SHP77 (cell line): ENCODE measurements at regions not wholly inside any gene's neighbourhood (a gene's known extent, or its start where the extent isn't known, plus 50 kb on each side); places are given as distances from the start of the nearest gene placed in this dataset.

Experiments used
- DNase-seq, 2 experiments: peaks; one replicate each; lab custom pipeline; 2025; lab: John Stamatoyannopoulos, UW

DNA sequence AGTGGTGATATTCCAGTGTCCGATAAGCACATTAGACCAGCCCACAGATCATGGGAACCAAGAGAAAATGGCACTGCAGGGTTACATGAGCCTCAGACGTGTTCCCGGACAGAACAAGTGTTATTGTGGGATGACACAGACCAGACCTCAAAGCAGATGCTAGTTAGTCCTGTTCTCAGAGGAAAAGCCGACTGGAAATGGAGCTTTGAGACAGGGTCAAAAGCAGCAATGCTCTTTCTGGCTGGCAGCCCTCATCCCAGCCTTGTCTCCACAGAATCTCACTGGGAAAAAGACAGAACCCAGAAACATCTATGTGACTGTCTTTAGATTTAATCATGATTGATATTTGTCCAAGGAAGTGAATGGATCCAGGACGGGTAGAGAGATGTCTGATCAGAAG lies 506.8 kb downstream of the INSC start:
- no peak for DNase-seq

DNA sequence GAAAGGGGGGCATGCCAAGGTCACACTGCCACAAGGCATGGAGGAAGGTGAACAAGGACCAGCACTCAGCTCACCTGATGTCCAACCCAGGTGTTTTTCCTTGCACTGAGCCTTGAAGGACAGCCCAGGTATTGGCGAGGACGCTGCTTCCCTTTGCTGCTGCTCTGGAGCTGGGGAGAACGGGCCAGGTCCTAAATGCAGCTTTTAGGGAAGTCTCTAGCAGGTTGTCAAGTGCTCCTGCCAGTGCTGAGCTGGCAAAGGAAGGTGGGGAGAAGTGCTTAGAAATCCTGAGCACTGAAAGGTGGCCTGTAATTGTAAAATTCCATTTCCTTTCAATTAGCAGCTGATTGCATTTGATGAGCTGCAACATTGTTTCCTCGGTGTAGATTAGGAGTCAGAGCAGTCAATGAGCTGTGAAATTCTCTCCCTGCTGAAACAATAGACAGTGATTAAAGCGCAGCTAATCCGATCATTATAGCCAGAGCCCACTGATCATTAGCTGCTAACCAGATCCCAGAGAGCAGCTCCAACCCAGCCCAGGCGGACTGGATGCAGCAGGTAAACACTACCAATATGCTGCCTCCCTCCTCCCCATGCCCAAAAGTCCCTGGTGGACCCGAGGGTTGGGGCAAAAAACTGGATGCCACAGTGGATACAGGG lies 507.6 kb downstream of the INSC start:
- no peak for DNase-seq

DNA sequence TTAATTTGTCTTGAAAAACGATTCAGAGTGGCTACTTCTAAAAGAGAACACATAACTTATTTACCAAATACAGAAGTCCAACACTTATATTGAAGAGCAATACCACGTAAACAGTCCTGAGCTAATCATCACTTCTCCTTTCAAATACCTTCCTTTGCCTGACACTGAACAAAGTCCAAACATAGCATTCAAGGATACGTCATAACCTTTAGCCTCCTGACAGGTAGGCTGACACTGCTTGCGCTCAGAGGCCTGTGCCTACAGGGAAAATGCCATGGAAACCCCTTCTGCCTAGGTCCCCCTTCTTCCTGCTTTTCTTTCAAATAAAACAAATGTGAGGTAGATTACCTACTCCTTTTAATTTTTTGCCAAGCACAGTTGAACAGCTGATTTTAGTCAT lies 510.0 kb downstream of the INSC start:
- DNase-seq = no peak

DNA sequence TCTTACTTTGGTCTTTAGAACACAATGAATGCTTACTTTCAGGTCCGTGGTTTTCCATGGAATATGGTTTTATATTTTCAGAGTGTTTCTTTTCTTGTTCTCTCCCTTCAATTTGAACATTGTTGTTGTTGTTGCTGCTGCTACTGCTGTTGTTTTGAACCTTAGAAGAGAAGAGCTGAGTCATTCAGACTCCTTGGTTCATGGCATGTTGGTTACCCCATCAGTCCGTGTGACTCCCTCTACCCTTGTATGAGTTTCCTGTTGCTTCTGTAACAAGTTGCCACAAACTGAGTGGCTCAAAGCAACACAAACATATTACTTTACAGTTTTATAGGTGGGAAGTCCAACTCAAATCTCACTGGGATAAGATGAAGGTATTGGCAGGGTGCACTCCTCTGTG lies 511.0 kb downstream of the INSC start:
- DNase-seq = no peak

DNA sequence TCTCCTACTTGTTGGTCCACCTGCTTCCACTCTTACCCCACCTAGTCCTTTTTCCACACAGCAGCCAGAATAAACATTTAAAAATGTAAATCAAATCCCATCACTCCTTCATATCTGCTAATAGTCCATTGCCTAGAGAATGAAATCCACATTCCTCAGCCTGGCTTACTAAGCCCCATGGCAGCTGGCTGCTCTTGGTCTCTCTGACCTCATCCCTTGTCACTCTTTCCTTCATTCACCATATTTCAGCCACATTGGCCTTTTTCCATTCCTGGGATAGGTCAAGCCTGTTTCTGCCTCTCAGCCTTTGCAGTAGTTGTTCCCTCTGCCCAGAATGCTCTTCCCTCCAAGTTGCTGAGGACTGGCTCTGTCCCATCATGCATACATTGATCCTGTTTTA lies 512.8 kb downstream of the INSC start:
- no peak for DNase-seq

DNA sequence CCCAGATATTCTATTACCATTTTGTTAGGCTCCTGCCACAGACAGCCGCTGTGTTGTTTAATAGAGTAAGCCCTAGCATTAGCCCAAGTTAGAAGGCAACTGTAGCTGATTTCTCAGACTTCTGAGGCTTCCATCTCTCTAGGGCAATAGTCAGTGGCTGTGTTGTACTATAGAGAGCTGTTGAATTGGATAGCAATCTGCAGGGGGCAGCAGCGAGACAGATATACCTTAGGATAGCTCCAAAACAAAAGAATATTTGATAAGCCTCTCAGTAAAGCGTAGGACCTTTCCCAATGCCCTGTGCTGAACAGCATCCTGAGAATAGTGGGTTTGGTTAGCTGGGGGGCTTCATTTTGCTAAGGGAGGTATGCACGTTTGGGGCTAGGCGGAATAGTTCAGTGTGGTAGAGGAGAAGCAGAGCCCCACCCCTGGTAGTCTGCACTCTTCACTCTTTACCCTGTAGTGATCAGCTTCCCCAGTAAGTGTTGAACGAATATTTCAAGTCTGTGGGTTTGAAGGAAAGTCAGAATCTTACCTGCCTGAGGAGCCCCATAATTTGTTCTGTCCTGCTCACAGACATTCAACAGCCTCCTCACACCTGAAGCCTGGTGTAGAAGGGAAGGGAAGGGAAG lies 515.1 kb downstream of the INSC start:
- DNase-seq = no peak

DNA sequence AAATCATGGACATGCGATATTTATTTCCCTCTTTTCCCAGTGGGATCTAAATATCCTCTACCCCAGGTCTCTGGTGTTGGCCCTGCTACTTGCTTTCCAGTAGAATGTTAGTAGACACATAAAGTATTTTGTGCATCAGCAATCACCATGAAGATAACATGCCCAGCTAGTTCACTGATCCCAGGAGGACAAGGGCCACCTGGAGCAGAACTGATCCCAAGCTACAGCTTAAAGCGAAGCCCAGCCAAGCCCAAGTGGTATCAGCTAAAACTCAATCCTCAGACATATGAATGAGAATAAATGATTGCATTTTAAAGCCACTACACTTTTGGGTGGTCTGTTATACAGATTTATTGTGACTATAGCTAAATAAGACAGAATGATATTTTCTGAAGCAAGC lies 516.2 kb downstream of the INSC start:
- DNase-seq = no peak

DNA sequence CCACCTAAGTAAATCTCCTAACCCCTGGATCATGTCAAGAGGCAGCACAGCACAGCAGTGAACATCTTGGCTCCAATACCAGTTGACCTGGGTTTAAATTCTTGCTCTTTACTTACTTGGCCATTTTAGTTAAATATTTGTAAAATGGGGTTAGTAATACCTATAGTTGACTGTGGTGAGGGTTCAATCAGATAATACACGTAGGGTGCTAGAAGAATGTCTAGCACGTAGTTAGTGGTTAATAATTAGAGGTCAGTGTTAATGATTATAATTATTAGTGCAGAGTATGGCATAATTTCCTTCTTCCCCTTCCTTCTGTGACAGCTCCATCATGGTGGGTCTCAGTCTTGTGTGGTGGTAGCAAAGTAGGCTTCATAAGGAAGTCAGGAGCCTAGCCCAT lies 520.8 kb downstream of the INSC start:
- DNase-seq = no peak

DNA sequence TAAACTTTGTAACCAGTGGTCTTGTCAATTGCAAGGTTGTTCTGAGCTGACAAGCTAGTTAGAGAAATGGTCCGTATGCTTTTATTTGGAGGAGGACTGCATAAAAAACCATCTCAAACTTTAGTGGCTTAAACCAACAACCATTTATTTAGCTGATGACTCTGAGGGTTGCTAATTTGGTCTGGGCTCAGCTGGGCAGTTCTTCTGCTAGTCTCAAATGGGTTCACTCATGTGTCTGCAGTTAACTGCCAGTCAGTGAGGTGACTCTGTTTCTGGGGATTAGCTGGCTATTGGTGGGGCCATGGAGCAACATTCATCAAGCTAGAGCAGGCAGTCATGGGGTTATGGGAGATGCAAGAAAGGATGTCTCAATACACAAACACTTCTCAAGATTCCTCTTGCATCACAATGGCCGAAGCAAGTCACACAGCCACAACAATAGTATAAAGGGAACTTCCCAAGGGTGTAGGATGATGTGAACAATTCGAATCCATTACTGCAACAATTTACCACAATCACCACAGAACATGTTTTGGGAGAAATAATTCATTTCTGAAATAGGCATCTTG lies 521.9 kb downstream of the INSC start:
- no peak for DNase-seq

DNA sequence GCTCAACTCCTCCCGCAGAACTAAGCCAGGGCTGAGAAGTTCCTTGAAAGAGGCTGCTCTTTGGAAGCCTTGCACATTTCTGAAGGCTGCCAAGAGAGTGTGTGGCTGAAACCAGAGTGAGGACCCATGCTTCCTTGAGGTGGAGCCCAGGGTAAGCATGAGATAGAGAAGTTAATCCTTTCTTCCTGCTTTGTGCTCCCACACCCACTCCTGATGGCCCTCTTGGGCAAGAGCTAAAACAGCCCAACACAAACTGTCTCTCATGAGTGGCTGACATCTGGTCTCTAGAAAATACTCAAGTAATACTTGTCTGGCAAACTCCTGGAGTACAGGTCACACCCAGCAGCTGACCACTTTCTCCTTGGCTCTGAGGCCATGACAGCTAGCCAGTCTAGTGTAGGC lies 523.7 kb downstream of the INSC start:
- DNase-seq = no peak

DNA sequence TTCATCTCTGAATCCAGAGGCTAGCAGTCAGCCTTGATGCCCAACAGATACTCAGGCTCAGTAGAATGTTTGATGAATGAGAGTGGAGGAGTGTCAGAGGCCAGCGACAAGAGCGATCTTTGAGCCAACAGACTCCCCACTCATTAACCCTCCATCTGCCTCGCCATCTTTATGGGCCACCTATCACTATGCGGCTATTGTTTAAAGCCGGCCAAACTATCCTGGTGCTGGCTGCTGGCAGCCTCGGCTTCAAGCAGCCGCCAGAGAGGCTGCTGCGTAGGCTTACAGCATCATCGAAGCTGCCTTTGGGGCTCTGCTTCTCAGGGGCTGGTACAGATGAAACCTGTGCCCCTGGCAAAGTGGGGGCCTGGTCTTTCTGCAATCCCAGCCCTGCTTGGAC lies 525.6 kb downstream of the INSC start:
- no peak for DNase-seq

DNA sequence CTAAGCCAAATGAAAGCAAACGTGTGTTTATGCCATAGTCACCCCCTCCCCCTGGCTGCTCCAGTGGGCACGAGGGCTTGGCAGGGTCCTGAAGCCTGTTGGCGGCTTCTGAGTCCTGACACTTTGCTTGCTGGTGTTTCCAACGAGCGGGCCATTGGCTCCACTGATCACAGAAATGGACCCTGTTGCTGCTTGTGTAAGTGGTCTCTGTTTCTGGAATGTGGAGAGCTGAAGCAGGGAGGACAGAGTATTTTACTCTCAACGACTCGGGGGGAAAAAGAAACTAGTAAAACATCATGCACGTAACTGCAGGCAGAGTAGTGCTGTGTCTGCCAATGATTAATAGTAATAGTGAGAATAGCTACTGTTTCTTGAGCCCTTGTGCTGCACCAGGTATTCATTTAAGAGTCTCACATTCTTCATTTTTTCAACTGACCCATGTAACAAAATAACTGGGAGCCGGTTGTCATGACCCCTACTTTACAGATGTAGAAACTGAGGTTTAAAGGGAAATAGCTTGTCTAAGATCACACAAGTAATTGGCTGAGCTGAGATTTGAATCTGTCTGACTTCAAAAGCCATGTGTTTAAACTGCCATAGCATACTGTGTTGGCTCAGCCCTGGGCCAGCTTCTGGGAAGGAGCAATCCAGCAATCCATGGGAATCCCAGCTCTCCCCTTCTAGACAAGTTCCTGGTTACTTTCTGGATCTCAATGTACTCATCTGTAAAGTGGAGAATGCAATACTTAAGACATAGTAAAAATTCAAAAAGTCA lies 526.7 kb downstream of the INSC start:
- DNase-seq = no peak

DNA sequence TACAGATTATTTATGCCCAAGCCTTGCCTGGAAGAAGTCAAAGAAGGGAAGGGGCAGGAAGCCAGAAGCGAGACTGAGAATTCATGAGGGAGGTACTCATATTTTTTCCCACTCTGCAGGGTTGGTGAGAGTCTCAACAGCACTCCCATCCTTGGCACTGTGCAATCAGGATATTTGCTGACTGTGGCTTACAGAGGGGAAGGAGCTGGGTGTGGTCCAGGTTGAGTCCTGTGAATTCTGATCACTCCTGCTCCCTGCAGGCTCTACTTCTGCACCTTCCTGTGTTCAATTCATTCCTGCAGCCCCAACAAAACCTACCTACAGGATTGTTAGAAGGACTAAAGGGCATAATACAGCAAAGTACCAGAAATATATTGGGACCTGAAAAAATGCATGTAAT lies 530.5 kb downstream of the INSC start:
- DNase-seq = no peak

DNA sequence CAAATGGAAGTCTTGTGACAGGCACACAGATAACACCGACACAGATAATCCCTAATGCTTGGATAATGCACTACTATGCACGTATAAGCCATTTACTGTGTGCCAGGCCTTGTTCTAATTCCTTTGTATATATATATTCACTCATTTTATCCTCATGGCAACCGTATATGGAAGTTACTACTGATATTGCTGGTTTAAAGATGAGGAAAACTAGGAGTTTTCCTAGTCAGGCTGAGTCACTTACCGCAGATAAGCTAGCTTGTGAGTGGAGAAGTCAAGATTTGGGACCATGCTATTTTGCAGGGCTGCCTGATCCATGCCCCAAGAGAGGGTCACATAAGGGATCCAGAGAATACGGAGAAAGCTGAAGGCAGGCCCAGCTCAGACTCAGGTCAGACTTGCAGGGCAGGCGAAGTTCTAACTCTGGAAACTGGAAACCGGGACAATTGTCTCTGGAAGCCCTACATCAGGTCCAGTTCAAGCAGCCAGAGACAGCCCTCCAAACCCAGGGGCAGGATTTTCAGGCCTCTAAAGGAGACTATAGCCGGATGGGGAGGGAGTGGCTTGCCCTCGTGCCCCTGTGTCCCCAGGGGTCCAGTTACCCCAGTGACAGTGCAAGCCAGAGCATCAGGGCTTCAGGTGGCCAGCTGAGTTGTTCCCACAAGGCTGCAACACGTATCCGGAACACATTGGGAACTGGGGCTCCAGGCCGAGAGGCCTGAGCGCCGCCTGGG lies 534.8 kb downstream of the INSC start:
- no peak for DNase-seq

DNA sequence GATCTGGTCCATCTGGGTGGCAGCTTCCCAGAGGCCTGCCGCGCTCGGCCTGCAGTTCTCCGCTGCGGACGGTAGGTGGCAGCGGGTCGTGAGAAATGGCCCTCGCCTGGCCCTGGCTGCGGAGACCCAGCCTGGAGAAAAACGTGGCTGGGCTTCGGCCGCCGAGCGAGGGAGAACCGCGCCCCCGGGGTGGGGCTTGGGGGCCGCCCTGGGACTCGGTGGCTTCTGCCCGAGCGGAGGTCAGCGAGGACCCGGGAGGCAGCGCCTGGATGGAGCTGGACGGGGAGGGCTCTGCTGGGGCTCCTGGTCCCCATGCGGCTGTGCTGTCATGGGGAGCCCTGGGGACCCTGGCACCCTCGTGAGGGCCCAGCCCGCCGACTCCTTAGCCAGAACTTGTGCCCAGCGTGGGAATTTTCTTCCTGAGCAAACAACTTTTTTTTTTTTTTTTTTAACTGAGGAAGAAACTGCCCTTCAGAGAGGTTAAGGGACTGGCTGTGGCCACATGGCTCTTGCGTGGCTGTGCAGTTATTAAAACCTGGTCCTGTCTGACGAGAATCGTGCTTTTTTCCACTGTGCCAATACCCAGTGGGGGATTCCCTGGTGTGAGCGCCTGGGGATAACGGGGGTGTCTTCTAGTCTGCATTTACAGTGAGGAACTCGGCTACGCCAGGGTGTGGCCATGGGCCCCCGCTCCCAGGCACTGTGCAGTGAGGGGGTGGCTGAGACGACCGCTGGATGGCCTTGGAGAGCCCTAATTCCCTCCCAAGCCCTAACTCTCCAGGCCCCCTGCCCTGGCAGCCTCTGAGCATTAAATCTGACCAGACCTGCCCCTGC lies 535.6 kb downstream of the INSC start:
- DNase-seq = peak; percentile 69 to 77

DNA sequence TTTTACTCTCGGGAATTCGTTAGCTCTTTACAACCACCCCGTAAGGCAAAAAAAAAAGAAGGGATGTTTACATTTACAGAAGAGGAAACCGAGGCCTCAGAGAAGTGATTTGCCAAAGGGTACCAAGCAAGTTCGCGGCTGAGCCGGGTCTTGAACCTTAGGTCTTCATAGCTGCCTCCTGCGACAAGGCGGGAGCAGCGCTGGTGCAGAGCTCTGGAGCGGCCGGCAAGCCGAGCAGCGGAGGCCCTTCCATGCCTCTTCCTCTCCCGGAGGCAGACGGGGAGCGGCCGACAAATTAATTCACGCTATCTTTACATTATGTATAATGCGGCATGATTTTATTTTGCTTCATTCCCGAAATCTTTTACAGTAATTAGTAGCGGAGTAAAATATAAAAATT lies 536.3 kb downstream of the INSC start:
- no peak for DNase-seq

DNA sequence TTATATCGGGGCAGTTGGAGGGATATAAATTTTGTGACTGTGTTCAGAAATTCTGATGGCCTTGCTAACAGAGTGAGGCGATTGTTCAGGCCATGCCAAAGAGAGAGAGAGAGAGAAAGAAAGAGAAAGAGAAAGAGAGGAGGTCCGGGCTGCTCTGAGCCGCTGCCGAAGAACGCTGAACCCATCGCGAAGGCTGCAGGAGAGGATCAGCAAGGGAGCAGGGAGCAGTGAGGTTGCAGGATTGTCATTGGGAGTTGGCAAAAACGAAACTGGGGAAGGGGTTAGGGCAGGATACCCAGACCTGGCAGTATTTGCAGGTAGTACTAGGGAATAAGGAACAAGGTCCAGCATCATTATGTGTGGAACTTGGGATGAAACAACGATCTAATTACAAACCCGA lies 537.1 kb downstream of the INSC start:
- no peak for DNase-seq

DNA sequence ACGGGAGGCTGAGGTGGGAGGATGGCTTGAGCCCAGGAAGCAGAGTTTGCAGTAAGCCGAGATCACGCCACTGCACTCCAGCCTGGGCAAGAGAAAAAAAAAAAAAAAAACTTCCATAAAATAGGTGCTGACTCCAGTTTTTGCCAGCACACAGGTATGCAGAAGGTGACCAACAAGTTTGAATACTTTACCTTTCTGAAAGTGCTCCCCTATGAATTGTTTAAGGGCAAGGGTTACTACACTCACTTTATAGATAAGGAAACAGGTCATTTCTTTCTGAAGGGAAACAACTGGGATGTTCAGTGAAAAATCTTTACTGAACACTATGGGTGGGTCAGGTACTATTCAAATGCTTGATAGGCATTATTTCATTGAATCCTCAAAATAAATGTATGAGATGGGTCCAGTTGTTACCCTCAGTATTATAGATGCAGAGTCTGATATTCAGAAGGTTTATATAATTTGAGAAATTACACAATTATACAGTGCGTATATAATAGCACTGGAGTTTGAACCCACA lies 538.5 kb downstream of the INSC start:
- DNase-seq = no peak

DNA sequence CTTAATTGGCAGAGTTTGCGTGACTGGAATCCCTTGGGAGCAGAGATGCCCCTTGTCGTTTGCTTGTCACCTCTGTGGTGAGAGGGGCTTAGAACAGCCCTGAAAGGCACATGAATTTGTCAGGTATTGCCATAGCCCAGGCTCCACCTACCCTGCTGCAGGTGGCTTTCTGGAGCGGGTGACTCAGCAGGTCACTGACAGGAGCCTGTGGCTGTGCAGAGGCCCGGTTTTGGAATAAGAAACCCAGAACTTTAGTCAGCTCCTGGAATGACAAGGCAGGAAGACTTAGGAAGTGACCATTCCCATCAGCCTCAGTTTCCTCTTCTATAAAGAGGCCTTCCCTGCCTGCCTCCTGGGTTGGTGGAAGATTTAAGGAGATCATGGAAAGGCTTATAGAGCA lies 539.7 kb downstream of the INSC start:
- DNase-seq = no peak

DNA sequence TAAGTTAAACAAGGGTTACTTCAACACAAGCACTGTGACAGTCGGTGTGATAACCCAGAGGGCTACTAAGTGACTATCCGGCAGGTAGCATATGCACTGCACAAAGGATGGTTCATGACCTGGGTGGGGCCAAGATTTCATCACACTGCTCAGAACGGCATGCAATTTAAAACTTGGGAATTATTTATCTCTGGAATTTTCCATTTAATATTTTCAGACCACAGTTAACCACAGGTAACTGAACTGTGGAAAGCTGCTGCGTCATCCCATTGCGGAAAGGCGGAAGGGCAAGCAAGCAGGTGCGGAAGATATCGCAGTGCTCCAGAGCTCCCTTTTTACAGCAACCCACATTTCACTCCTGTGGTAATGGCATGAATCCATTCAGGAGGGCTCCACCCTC lies 540.8 kb downstream of the INSC start:
- DNase-seq = no peak

DNA sequence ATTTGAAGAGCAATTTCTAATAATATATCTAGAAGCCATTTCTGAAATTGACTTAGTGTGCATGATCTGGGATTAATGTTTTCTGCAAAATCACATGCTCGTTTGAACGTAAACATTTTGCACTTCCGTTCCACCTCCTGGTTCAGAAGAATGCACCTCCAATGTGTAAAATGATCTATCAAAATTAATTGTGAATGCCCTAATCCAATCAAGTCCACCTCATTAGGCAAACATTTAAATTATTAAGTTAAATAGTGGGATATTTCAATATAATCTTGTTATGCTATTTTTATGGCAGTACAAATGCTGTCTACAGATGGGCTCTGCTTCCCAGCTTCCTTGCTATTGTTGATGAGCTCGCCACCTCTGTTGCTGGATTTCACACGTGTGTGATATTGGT lies 542.5 kb downstream of the INSC start:
- DNase-seq = no peak
